CD4-positive, alpha-beta T cell (primary cell): ENCODE measurements at regions not wholly inside any gene's neighbourhood (a gene's known extent, or its start where the extent isn't known, plus 50 kb on each side); places are given as distances from the start of the nearest gene placed in this dataset.

Experiments
- ATAC-seq: fragments of 200-7000 bp; cut with Tn5 transposase; one replicate; pipeline ENCODE4 v1.10.0; 2022; ENCODE audit warnings: mild to moderate bottlenecking; ENCODE audit not compliant: poor library complexity
- CTCF ChIA-PET: fragments of 350-600 bp; sonication (Branson Sonifier 250); formaldehyde crosslinking; loops from one replicate; lab custom pipeline; 2021; ENCODE audit warnings: antibody characterized with exemption, inconsistent platforms; lab: Charles Lee
- POLR2A ChIA-PET: fragments of 350-600 bp; sonication (Branson Sonifier 250); formaldehyde crosslinking; loops from one replicate; lab custom pipeline; 2021; ENCODE audit warnings: antibody characterized with exemption, inconsistent platforms; lab: Charles Lee
- DNase-seq, 14 experiments: peaks; one replicate each; pipeline ENCODE4 v3.0.0-alpha.2; 2013 to 2020; ENCODE audit warnings: mixed read lengths in 2 of 14
- H3K27ac ChIP-seq, 2 donors: one replicate each; pipeline versions ENCODE4 v1.5.1 to v1.7.0; 2013; ENCODE audit warnings: low read length in 2 of 2, low read depth in 1 of 2, mild to moderate bottlenecking in 1 of 2
- H3K27me3 ChIP-seq, 2 experiments: 1 replicate in 1 of 2; 2 replicates in 1 of 2; pipeline versions ENCODE4 v1.6.1 to v1.7.0; 2013; ENCODE audit warnings: low read length in 2 of 2, control low read depth in 1 of 2, mild to moderate bottlenecking in 1 of 2, moderate library complexity in 1 of 2; ENCODE audit not compliant: insufficient read depth in 2 of 2, control insufficient read depth in 1 of 2
- H3K36me3 ChIP-seq: one replicate; pipeline ENCODE4 v1.6.1; 2013; ENCODE audit warnings: low read length, control low read depth; ENCODE audit not compliant: insufficient read depth
- H3K4me1 ChIP-seq: one replicate; pipeline ENCODE4 v1.6.1; 2013; ENCODE audit warnings: low read length, control low read depth; ENCODE audit not compliant: insufficient read depth
- H3K4me3 ChIP-seq: one replicate; pipeline ENCODE4 v1.5.1; 2013; ENCODE audit warnings: mild to moderate bottlenecking, low read length, moderate library complexity
- H3K9me3 ChIP-seq, 2 experiments: 1 replicate in 1 of 2; 2 replicates in 1 of 2; pipeline versions ENCODE4 v1.6.1 to v1.7.0; 2013; ENCODE audit warnings: low read length in 2 of 2, mild to moderate bottlenecking in 2 of 2, control low read depth in 1 of 2, moderate library complexity in 1 of 2; ENCODE audit not compliant: control insufficient read depth in 1 of 2, insufficient read depth in 1 of 2
- H3K27ac Mint-ChIP-seq: one replicate; pipeline ENCODE4 v1.8.0; 2020; ENCODE audit warnings: mixed read lengths
- H3K27me3 Mint-ChIP-seq: one replicate; pipeline ENCODE4 v1.8.0; 2021; ENCODE audit warnings: mixed read lengths
- H3K36me3 Mint-ChIP-seq: one replicate; pipeline ENCODE4 v1.8.0; 2021; ENCODE audit warnings: low read depth, mixed read lengths
- H3K4me1 Mint-ChIP-seq: one replicate; pipeline ENCODE4 v1.8.0; 2021; ENCODE audit warnings: low read depth, mixed read lengths
- H3K4me3 Mint-ChIP-seq: one replicate; pipeline ENCODE4 v1.8.0; 2020; ENCODE audit warnings: mild to moderate bottlenecking, mixed read lengths
- H3K9me3 Mint-ChIP-seq: one replicate; pipeline ENCODE4 v1.8.0; 2020; ENCODE audit warnings: mixed read lengths
- intact Hi-C, 2 experiments: fragments of 100-400 bp; cut with DNase I in 1 of 2; cut with micrococcal nuclease in 1 of 2; formaldehyde crosslinking; loops; one replicate each; pipeline versions ENCODE4 v1.15.1 to v1.9.0; 2023 to 2025; cut with DNase I, micrococcal nuclease
- TF ChIP-seq, protein P1 (sequence below): fragments of 200-600 bp; IDR thresholded peaks from one replicate; pipeline ENCODE4 v1.8.0; 2022; ENCODE audit warnings: antibody characterized with exemption, mild to moderate bottlenecking

DNA sequence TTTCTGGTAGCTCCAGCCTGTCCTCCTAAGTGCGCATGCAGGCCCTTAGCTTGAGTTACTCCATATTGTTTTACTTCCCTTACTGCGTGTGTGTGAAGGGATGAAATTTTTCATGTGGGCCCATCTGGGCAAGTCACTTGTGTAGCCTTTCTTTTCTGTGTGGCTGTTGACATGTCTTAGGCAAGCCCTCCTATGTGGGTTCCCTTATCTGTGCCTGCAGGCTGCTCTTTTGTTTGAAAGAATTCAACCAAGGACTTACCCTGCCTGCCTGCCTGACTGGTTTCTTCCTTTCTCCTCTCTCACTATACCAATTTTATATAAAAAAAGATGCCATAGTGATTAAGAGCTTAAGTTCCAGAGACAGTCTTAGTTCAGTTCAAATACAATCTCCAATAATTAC lies 249.3 kb downstream of the ATG4C start:
- intact Hi-C loops = no loop called here
- TF ChIP-seq, protein P1, sequence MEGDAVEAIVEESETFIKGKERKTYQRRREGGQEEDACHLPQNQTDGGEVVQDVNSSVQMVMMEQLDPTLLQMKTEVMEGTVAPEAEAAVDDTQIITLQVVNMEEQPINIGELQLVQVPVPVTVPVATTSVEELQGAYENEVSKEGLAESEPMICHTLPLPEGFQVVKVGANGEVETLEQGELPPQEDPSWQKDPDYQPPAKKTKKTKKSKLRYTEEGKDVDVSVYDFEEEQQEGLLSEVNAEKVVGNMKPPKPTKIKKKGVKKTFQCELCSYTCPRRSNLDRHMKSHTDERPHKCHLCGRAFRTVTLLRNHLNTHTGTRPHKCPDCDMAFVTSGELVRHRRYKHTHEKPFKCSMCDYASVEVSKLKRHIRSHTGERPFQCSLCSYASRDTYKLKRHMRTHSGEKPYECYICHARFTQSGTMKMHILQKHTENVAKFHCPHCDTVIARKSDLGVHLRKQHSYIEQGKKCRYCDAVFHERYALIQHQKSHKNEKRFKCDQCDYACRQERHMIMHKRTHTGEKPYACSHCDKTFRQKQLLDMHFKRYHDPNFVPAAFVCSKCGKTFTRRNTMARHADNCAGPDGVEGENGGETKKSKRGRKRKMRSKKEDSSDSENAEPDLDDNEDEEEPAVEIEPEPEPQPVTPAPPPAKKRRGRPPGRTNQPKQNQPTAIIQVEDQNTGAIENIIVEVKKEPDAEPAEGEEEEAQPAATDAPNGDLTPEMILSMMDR = no peak
- no peaks in the 10 kb centered on the region for H3K36me3 Mint-ChIP-seq
- H3K4me1 ChIP-seq = no peaks in the 10 kb centered on the region
- H3K4me3 Mint-ChIP-seq = no peak overlapping the region
- ATAC-seq = no peak
- H3K36me3 ChIP-seq = no peaks in the 10 kb centered on the region
- CTCF ChIA-PET = no interaction called here
- POLR2A ChIA-PET = no interaction called here
- no peak for DNase-seq
- H3K4me1 Mint-ChIP-seq = no peaks in the 10 kb centered on the region
- no peak overlapping the region for H3K4me3 ChIP-seq
- H3K27ac ChIP-seq = no peak overlapping the region
- peaks cover 4% of the 10 kb centered on the region for H3K27me3 Mint-ChIP-seq
- H3K27me3 ChIP-seq = peaks cover 0 to 2% of the 10 kb centered on the region in 2 experiments
- H3K27ac Mint-ChIP-seq = no peak overlapping the region
- H3K9me3 Mint-ChIP-seq = peaks cover 2% of the 10 kb centered on the region
- H3K9me3 ChIP-seq = peaks cover 0 to 11% of the 10 kb centered on the region in 2 experiments

DNA sequence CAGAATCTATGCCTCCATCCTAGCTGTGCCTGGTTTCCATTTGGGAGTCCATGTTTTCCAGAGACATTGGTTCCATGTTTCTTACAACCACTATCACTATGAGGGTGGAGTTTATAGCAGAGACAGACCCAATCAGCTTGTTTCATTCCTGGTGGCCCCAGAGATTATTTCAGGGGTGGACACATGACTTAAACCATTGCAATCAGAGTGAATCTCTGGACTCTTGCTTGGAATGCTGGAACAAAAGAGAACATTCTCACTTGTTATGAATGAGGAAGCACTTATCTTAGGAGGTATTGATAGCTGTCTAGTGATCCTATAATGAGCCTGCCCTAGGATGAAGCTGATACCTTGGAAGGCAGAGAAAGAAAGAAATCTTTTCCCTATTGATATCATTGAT lies 250.3 kb downstream of the ATG4C start:
- CTCF ChIA-PET = no interaction called here
- no peaks in the 10 kb centered on the region for H3K4me1 ChIP-seq
- H3K36me3 ChIP-seq = no peaks in the 10 kb centered on the region
- Mint-ChIP-seq H3K27ac (no peak overlapping the region), H3K4me3 (no peak overlapping the region), H3K36me3 (no peaks in the 10 kb centered on the region), H3K27me3 (peaks cover 4% of the 10 kb centered on the region), H3K9me3 (peaks cover 2% of the 10 kb centered on the region), H3K4me1 (no peaks in the 10 kb centered on the region)
- intact Hi-C loops = no loop called here
- no peaks in the 10 kb centered on the region for H3K27me3 ChIP-seq
- H3K9me3 ChIP-seq = peaks cover 0 to 5% of the 10 kb centered on the region in 2 experiments
- H3K4me3 ChIP-seq = no peak overlapping the region
- POLR2A ChIA-PET = no interaction called here
- no peak overlapping the region for H3K27ac ChIP-seq
- TF ChIP-seq, protein P1 = no peak
- no peak for ATAC-seq
- no peak for DNase-seq

DNA sequence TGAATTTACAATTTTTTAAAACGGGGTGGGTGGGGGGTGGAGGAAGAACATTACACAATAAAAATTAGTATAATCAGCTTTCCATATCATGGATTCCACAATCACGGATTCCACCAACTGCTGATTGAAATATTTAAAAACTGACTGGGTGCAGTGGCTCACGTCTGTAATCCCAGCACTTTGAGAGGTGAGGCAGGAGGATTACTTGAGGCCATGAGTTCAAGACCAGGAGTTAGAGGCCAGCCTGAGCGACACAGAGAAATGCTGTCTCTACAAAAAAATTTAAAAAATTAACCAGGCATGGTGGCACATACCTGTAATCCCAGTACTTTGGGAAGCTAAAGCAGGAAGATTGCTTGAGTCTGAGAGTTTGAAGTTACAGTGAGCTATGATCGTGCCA lies 254.7 kb downstream of the ATG4C start:
- Mint-ChIP-seq H3K4me1 (no peaks in the 10 kb centered on the region), H3K9me3 (no peaks in the 10 kb centered on the region), H3K4me3 (no peak overlapping the region), H3K27me3 (peaks cover 4% of the 10 kb centered on the region), H3K36me3 (no peaks in the 10 kb centered on the region), H3K27ac (no peak overlapping the region)
- Histone ChIP-seq H3K4me1 (no peaks in the 10 kb centered on the region), H3K36me3 (no peaks in the 10 kb centered on the region), H3K9me3 (no peaks in the 10 kb centered on the region), H3K27me3 (no peaks in the 10 kb centered on the region), H3K27ac (no peak overlapping the region), H3K4me3 (no peak overlapping the region)
- intact Hi-C loops = no loop called here
- ChIA-PET CTCF (no interaction called here), POLR2A (no interaction called here)
- TF ChIP-seq, protein P1 = no peak
- DNase-seq (no peak), ATAC-seq (no peak)
